PC-3 (cell line): ENCODE measurements at regions not wholly inside any gene's neighbourhood (a gene's known extent, or its start where the extent isn't known, plus 50 kb on each side); places are given as distances from the start of the nearest gene placed in this dataset.

Experiments used
- ATAC-seq: fragments of 200-7000 bp; cut with Tn5 transposase; 2 replicates; pipeline ENCODE4 v1.9.1; 2020; ENCODE audit warnings: mild to moderate bottlenecking, moderate library complexity
- BruUV-seq: library from RNA; stranded (reverse); fragments of 400-500 nt; replicated peaks from 2 replicates; lab custom pipeline; 2021; lab: Mats Ljungman, UMichigan
- CTCF ChIA-PET: fragments of 300-600 bp; sonication (Branson Sonifier 250); formaldehyde crosslinking; loops from one replicate; lab custom pipeline; 2022; ENCODE audit warnings: antibody characterized with exemption; lab: Charles Lee
- POLR2A ChIA-PET: fragments of 300-600 bp; sonication (Branson Sonifier 250); formaldehyde crosslinking; loops from one replicate; lab custom pipeline; 2022; ENCODE audit warnings: antibody characterized with exemption; ENCODE audit not compliant: unreplicated experiment; lab: Charles Lee
- DNase-seq: peaks from one replicate; pipeline ENCODE4 v3.0.0-alpha.2; 2015
- H2AFZ ChIP-seq: fragments of 300-600 bp; sonication (generic); 2 replicates; pipeline ENCODE4 v1.6.0; 2016; ENCODE audit warnings: antibody characterized with exemption, low read length
- H3F3A ChIP-seq: fragments of 300-600 bp; sonication (generic); one replicate; pipeline ENCODE4 v1.6.0; 2017; ENCODE audit warnings: antibody characterized with exemption, low read length, control low read depth, mild to moderate bottlenecking; ENCODE audit not compliant: unreplicated experiment
- H3K27ac ChIP-seq: fragments of 300-600 bp; sonication (generic); 2 replicates; pipeline ENCODE4 v1.5.1; 2016; ENCODE audit warnings: mild to moderate bottlenecking, low read length
- H3K27me3 ChIP-seq: fragments of 300-600 bp; sonication (generic); 2 replicates; pipeline ENCODE4 v1.6.1; 2016; ENCODE audit warnings: low read length, mixed read lengths
- H3K36me3 ChIP-seq: fragments of 300-600 bp; sonication (generic); 2 replicates; pipeline ENCODE4 v1.6.1; 2016; ENCODE audit warnings: low read depth, mixed run types, low read length, mixed read lengths
- H3K4me1 ChIP-seq: fragments of 300-600 bp; sonication (generic); 2 replicates; pipeline ENCODE4 v1.5.1; 2016; ENCODE audit warnings: low read length; ENCODE audit not compliant: insufficient read depth
- H3K4me2 ChIP-seq: fragments of 300-600 bp; sonication (generic); 2 replicates; pipeline ENCODE4 v1.6.0; 2016; ENCODE audit warnings: low read length
- H3K4me3 ChIP-seq: fragments of 300-600 bp; sonication (generic); 2 replicates; pipeline ENCODE4 v1.5.1; 2016; ENCODE audit warnings: mild to moderate bottlenecking, low read length, mixed read lengths
- H3K79me2 ChIP-seq: fragments of 300-600 bp; sonication (generic); 2 replicates; pipeline ENCODE4 v1.6.1; 2017; ENCODE audit warnings: low read length, mixed read lengths
- H3K9ac ChIP-seq: fragments of 300-600 bp; sonication (generic); 2 replicates; pipeline ENCODE4 v1.6.0; 2016; ENCODE audit warnings: mild to moderate bottlenecking, low read length
- H3K9me2 ChIP-seq: fragments of 300-600 bp; sonication (generic); replicated peaks from 2 replicates; pipeline ENCODE4 v1.6.1; 2016; ENCODE audit warnings: mixed run types, low read length, mixed read lengths
- H3K9me3 ChIP-seq: fragments of 300-600 bp; sonication (generic); 2 replicates; pipeline ENCODE4 v1.6.1; 2016; ENCODE audit warnings: low read length, mixed read lengths
- H4K20me1 ChIP-seq: fragments of 300-600 bp; sonication (generic); 2 replicates; pipeline ENCODE4 v1.6.1; 2016; ENCODE audit warnings: low read length, mixed read lengths
- CTCF ChIP-seq: fragments of 300-600 bp; sonication (generic); conservative IDR thresholded peaks from 2 replicates; pipeline ENCODE4 v1.5.1; 2017; ENCODE audit warnings: antibody characterized with exemption, low read depth, mild to moderate bottlenecking, low read length
- EZH2 ChIP-seq: fragments of 300-600 bp; sonication (generic); IDR thresholded peaks from one replicate; pipeline ENCODE4 v1.6.1; 2017; ENCODE audit warnings: antibody characterized with exemption, mild to moderate bottlenecking, low read length; ENCODE audit not compliant: unreplicated experiment
- EZH2phosphoT487 ChIP-seq: fragments of 300-600 bp; sonication (generic); IDR thresholded peaks from 2 replicates; pipeline ENCODE4 v1.6.1; 2018; ENCODE audit warnings: mild to moderate bottlenecking, antibody characterized with exemption, low read length, borderline replicate concordance
- intact Hi-C: fragments of 100-400 bp; cut with micrococcal nuclease; formaldehyde crosslinking; loops from 2 replicates; pipeline ENCODE4 v1.9.0; 2023

- Histone ChIP-seq H3K4me3 (no peak overlapping the region), H3K36me3 (no peaks in the 10 kb centered on the region), H3K9me2 (no peaks in the 10 kb centered on the region), H3K9me3 (no peaks in the 10 kb centered on the region), H3K4me2 (no peak overlapping the region), H3F3A (no peaks in the 10 kb centered on the region), H3K79me2 (no peaks in the 10 kb centered on the region), H3K4me1 (peaks cover 10% of the 10 kb centered on the region), H3K27me3 (no peaks in the 10 kb centered on the region), H2AFZ (no peak overlapping the region), H4K20me1 (no peaks in the 10 kb centered on the region), H3K9ac (no peak overlapping the region), H3K27ac (no peak overlapping the region)
- intact Hi-C loops, result loop anchor here (10.0 kb wide), 1 partner anchor 645 kb away; no protein-coding TSS in a partner anchor
- ATAC-seq (no peak), DNase-seq (peak; percentile 19)
- CTCF ChIA-PET, result no interaction called here
- BruUV-seq, result no TSS peak
- no peak for TF ChIP-seq CTCF
- TF ChIP-seq EZH2, result no peak
- no peak for TF ChIP-seq EZH2phosphoT487
- POLR2A ChIA-PET, result no interaction called here
These were observed 1171.6 kb upstream of the CDH18 start for GRCh38 chr5:21159510-21160059.

GRCh38 chr5:21154526-21154925, 1166.5 kb upstream of the CDH18 start:
- POLR2A ChIA-PET, result no interaction called here
- H3K36me3 ChIP-seq, result no peaks in the 10 kb centered on the region
- no TSS peak for BruUV-seq
- no peaks in the 10 kb centered on the region for H3K79me2 ChIP-seq
- H3K9ac ChIP-seq, result no peak overlapping the region
- ATAC-seq (peak; percentile 86), DNase-seq (peak; percentile 90)
- H2AFZ ChIP-seq, result no peak overlapping the region
- no peaks in the 10 kb centered on the region for H3F3A ChIP-seq
- no peaks in the 10 kb centered on the region for H3K9me2 ChIP-seq
- H4K20me1 ChIP-seq, result no peaks in the 10 kb centered on the region
- TF ChIP-seq EZH2phosphoT487 (no peak), EZH2 (no peak), CTCF (no peak)
- CTCF ChIA-PET, result no interaction called here
- peaks cover 35% of the 10 kb centered on the region for H3K4me1 ChIP-seq
- H3K27me3 ChIP-seq, result no peaks in the 10 kb centered on the region
- intact Hi-C loops, result loop anchor here (5.0 to 10.0 kb wide), 2 partner anchors 167 to 650 kb away; no protein-coding TSS in a partner anchor
- H3K4me2 ChIP-seq, result peak overlapping the region; percentile 26
- H3K27ac ChIP-seq, result peak overlapping the region; percentile 33
- no peaks in the 10 kb centered on the region for H3K9me3 ChIP-seq
- H3K4me3 ChIP-seq, result no peak overlapping the region

- Histone ChIP-seq H3K27me3 (no peaks in the 10 kb centered on the region), H3K36me3 (no peaks in the 10 kb centered on the region), H3K27ac (peak overlapping the region; percentile 57), H4K20me1 (no peaks in the 10 kb centered on the region), H3K79me2 (no peaks in the 10 kb centered on the region), H3F3A (no peaks in the 10 kb centered on the region), H3K4me3 (no peak overlapping the region), H3K9ac (no peak overlapping the region), H3K4me1 (peaks cover 35% of the 10 kb centered on the region), H3K9me3 (no peaks in the 10 kb centered on the region), H2AFZ (no peak overlapping the region), H3K9me2 (no peaks in the 10 kb centered on the region), H3K4me2 (peak overlapping the region; percentile 29; the same call in 1 of the 2 replicates)
- no TSS peak for BruUV-seq
- peak; percentile 100 for DNase-seq
- peak; percentile 72 for ATAC-seq
- CTCF ChIA-PET, result interaction anchor here (1.4 kb wide), 1 partner anchor 180 kb away, joined by 6 read pairs; no protein-coding TSS in a partner anchor
- TF ChIP-seq CTCF (no peak), EZH2 (no peak), EZH2phosphoT487 (no peak)
- intact Hi-C loops, result loop anchor here (1.0 to 10.0 kb wide), 5 partner anchors 19 to 652 kb away; no protein-coding TSS in a partner anchor
- POLR2A ChIA-PET, result no interaction called here
These were observed 1164.6 kb upstream of the CDH18 start for GRCh38 chr5:21152611-21153010.
